ENCODE measurements at regions not wholly inside any gene's neighbourhood (a gene's known extent, or its start where the extent isn't known, plus 50 kb on each side); places are given as distances from the start of the nearest gene placed in this dataset.

DNA sequence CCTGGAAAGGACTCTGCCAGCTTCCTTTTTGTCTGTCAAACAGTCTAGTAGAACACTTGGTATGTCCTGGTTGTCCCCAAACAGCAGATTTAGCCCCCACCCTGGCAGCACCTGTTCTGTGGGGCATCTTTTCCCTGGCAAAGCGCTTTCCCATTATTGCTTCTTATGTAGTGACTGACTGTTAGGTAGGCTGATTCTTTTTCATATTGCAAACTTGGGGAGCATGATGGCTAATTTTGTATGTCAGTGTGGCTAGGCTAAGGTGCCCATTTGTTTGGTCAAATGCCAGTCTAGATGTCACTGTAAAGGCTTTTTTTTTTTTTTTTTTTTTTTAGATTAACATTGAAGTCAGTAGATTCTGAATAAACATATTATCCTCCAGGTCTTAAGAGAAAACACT, 140.2 kb downstream of the MYCN start:
- no peaks in the 10 kb centered on the region for H3K9me3 ChIP-seq (ENCODE audit: control extremely low read depth in 1 of 3, control insufficient read depth in 2 of 3, insufficient read depth in 1 of 3, low read length in 2 of 3)
- CTCF ChIA-PET, result no interaction called here

DNA sequence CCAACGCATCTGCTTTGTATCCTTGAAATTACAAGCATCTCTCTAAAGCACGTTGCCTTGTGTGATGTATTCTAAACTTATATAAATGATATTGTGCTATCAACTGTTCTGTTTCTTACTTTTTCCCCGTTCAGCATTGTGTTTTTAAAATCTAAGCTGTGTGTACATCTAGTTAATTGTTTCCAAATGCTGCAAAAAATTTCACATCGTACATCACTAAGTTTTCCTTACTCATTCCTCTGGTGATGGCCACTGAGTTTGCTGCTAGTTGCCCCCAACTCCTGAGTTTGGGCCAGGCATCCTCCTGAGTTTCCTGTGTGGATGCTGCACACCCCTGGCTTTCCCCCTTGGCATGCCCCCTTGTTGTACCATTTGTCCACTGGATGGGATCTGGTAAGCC, 139.7 kb downstream of the MYCN start:
- Histone ChIP-seq H3K9ac (ENCODE audit: low read length) (no peak overlapping the region), H3K4me3 (ENCODE audit: control extremely low read depth in 1 of 5, extremely low read depth in 1 of 5, insufficient read depth in 1 of 5, low read depth in 2 of 5, low read length in 4 of 5) (no peak overlapping the region), H3K27ac (ENCODE audit: low read length in 2 of 2) (no peak overlapping the region), H3K79me2 (ENCODE audit: control insufficient read depth, insufficient read depth, low read length) (no peaks in the 10 kb centered on the region), H3K9me3 (ENCODE audit: control extremely low read depth in 1 of 3, control insufficient read depth in 2 of 3, insufficient read depth in 1 of 3, low read length in 2 of 3) (no peaks in the 10 kb centered on the region), H3K36me3 (replicated peaks in 1 of 2; ENCODE audit: control extremely low read depth in 1 of 2, control insufficient read depth in 1 of 2, extremely low read depth in 1 of 2, insufficient read depth in 2 of 2, low read length in 1 of 2) (no peaks in the 10 kb centered on the region), H4K20me1 (ENCODE audit: control insufficient read depth, insufficient read depth, low read length, poor library complexity, severe bottlenecking) (no peaks in the 10 kb centered on the region), H2AFZ (ENCODE audit: insufficient read depth, low read depth, low read length, poor library complexity, severe bottlenecking) (no peak overlapping the region), H3K4me1 (ENCODE audit: control insufficient read depth in 2 of 2, insufficient read depth in 2 of 2, low read length in 2 of 2) (no peaks in the 10 kb centered on the region), H3K4me2 (replicated peaks; ENCODE audit: low read depth, low read length, poor library complexity, severe bottlenecking) (no peak overlapping the region), H3K27me3 (replicated peaks in 1 of 4; ENCODE audit: control extremely low read depth in 1 of 4, control insufficient read depth in 3 of 4, insufficient read depth in 4 of 4, low read length in 3 of 4) (no peaks in the 10 kb centered on the region)
- Mint-ChIP-seq H3K27ac (no peak overlapping the region), H3K4me1 (no peaks in the 10 kb centered on the region), H3K4me3 (no peak overlapping the region), H3K9me3 (ENCODE audit: insufficient read depth) (no peaks in the 10 kb centered on the region), H3K27me3 (peaks cover 3% of the 10 kb centered on the region)
- 100% methylated on average over 1 of the region's 4 CpGs for WGBS (ENCODE audit: insufficient coverage)
- CTCF ChIA-PET, result no interaction called here
- DNase-seq (no peak), ATAC-seq (ENCODE audit: low read depth) (no peak)
- intact Hi-C loops (cut with micrococcal nuclease), result no loop called here
- TF ChIP-seq EZH2 (IDR thresholded peaks at IDR 0.05; ENCODE audit: borderline replicate concordance, insufficient read depth, low read depth, low read length, poor library complexity, severe bottlenecking), result no peak
- TF ChIP-seq, protein P1, sequence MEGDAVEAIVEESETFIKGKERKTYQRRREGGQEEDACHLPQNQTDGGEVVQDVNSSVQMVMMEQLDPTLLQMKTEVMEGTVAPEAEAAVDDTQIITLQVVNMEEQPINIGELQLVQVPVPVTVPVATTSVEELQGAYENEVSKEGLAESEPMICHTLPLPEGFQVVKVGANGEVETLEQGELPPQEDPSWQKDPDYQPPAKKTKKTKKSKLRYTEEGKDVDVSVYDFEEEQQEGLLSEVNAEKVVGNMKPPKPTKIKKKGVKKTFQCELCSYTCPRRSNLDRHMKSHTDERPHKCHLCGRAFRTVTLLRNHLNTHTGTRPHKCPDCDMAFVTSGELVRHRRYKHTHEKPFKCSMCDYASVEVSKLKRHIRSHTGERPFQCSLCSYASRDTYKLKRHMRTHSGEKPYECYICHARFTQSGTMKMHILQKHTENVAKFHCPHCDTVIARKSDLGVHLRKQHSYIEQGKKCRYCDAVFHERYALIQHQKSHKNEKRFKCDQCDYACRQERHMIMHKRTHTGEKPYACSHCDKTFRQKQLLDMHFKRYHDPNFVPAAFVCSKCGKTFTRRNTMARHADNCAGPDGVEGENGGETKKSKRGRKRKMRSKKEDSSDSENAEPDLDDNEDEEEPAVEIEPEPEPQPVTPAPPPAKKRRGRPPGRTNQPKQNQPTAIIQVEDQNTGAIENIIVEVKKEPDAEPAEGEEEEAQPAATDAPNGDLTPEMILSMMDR (IDR thresholded peaks at IDR 0.05), result no peak
- POLR2A ChIA-PET, result no interaction called here

More for the DNA sequence above, 140.2 kb downstream of the MYCN start:
- Histone ChIP-seq H3K27me3 (replicated peaks in 1 of 4; ENCODE audit: control extremely low read depth in 1 of 4, control insufficient read depth in 3 of 4, insufficient read depth in 4 of 4, low read length in 3 of 4) (no peaks in the 10 kb centered on the region), H3K79me2 (ENCODE audit: control insufficient read depth, insufficient read depth, low read length) (no peaks in the 10 kb centered on the region), H3K4me1 (ENCODE audit: control insufficient read depth in 2 of 2, insufficient read depth in 2 of 2, low read length in 2 of 2) (no peaks in the 10 kb centered on the region), H2AFZ (ENCODE audit: insufficient read depth, low read depth, low read length, poor library complexity, severe bottlenecking) (no peak overlapping the region), H3K36me3 (replicated peaks in 1 of 2; ENCODE audit: control extremely low read depth in 1 of 2, control insufficient read depth in 1 of 2, extremely low read depth in 1 of 2, insufficient read depth in 2 of 2, low read length in 1 of 2) (no peaks in the 10 kb centered on the region), H3K27ac (ENCODE audit: low read length in 2 of 2) (no peak overlapping the region), H4K20me1 (ENCODE audit: control insufficient read depth, insufficient read depth, low read length, poor library complexity, severe bottlenecking) (no peaks in the 10 kb centered on the region), H3K9ac (ENCODE audit: low read length) (no peak overlapping the region), H3K4me2 (replicated peaks; ENCODE audit: low read depth, low read length, poor library complexity, severe bottlenecking) (no peak overlapping the region), H3K4me3 (ENCODE audit: control extremely low read depth in 1 of 5, extremely low read depth in 1 of 5, insufficient read depth in 1 of 5, low read depth in 2 of 5, low read length in 4 of 5) (no peak overlapping the region)
- no peaks in the 10 kb centered on the region for H3K4me1 Mint-ChIP-seq
- POLR2A ChIA-PET, result no interaction called here
- no peak overlapping the region for H3K27ac Mint-ChIP-seq
- no peaks in the 10 kb centered on the region for H3K9me3 Mint-ChIP-seq (ENCODE audit: insufficient read depth)
- TF ChIP-seq EZH2 (IDR thresholded peaks at IDR 0.05; ENCODE audit: borderline replicate concordance, insufficient read depth, low read depth, low read length, poor library complexity, severe bottlenecking), result no peak
- TF ChIP-seq, protein P1 (IDR thresholded peaks at IDR 0.05), result no peak
- 100% methylated on average over 1 of the region's 1 CpG for WGBS (ENCODE audit: insufficient coverage)
- no peak for DNase-seq
- no peak for ATAC-seq (ENCODE audit: low read depth)
- H3K27me3 Mint-ChIP-seq, result peaks cover 3% of the 10 kb centered on the region
- H3K4me3 Mint-ChIP-seq, result no peak overlapping the region
- intact Hi-C loops (cut with micrococcal nuclease), result no loop called here

Measured in B cell (primary cell).